ENCODE measurements at regions not wholly inside any gene's neighbourhood (a gene's known extent, or its start where the extent isn't known, plus 50 kb on each side); places are given as distances from the start of the nearest gene placed in this dataset.

DNA sequence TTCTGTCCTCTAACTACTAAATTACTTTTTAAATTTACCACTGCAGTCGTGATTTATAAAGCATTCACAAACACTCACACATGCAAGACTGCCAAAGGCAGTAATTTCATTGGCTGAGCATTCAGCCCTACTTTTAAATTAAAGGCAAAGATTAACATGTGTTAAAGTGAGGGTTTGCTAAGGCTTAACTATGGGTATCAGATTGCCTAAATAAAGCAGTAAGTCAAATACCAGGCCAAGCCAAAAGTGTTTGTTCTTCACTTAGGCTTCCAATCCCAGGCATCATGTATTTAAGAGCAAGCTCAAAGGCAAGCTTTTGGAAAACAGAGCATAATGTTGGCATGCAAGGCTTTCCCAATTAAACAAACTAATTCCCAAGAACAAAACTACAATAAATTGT lies 187.3 kb downstream of the SUCNR1 start:
- Histone ChIP-seq H3K14ac (ENCODE audit: low read length) (no peak overlapping the region), H2AFZ (ENCODE audit: insufficient read depth, low read length, poor library complexity) (no peak overlapping the region), H3K27ac (ENCODE audit: low read depth, low read length) (no peak overlapping the region), H4K12ac (ENCODE audit: low read depth, low read length) (no peak overlapping the region), H3K4me1 (ENCODE audit: control insufficient read depth in 1 of 2, insufficient read depth in 2 of 2, low read length in 2 of 2) (peaks cover 0 to 1% of the 10 kb centered on the region in 2 experiments), H3K36me3 (ENCODE audit: control insufficient read depth in 1 of 2, insufficient read depth in 2 of 2, low read length in 2 of 2) (no peaks in the 10 kb centered on the region), H2BK12ac (ENCODE audit: low read length) (no peak overlapping the region), H3K4me3 (ENCODE audit: low read depth, low read length) (no peak overlapping the region), H3K4me2 (ENCODE audit: low read length) (no peak overlapping the region), H4K8ac (ENCODE audit: low read depth, low read length) (no peak overlapping the region), H2AK5ac (ENCODE audit: low read length) (no peak overlapping the region), H3K18ac (ENCODE audit: low read length) (no peak overlapping the region), H3K9me3 (ENCODE audit: insufficient read depth, low read depth, low read length) (no peaks in the 10 kb centered on the region), H3K9ac (ENCODE audit: low read length) (no peak overlapping the region), H3K23ac (ENCODE audit: low read length) (no peak overlapping the region), H3K27me3 (ENCODE audit: insufficient read depth, low read length) (no peaks in the 10 kb centered on the region), H2BK120ac (ENCODE audit: insufficient read depth, low read length, poor library complexity) (no peak overlapping the region), H3K79me1 (ENCODE audit: low read length) (no peaks in the 10 kb centered on the region), H3K79me2 (ENCODE audit: control insufficient read depth, insufficient read depth, low read length, poor library complexity) (no peaks in the 10 kb centered on the region), H2BK5ac (ENCODE audit: low read depth, low read length, poor library complexity) (no peak overlapping the region), H4K91ac (ENCODE audit: low read depth, low read length) (no peak overlapping the region), H3K4ac (ENCODE audit: low read depth, low read length) (no peak overlapping the region)
- no CpG with 5 or more reads among the region's 1 CpG for WGBS (ENCODE audit: extremely low coverage, insufficient coverage, insufficient read length)
- no peak for DNase-seq

GRCh38 chr3:152061296-152061695 lies 187.9 kb downstream of the SUCNR1 start:
- Histone ChIP-seq H3K9ac (ENCODE audit: low read length) (no peak overlapping the region), H2BK120ac (ENCODE audit: insufficient read depth, low read length, poor library complexity) (no peak overlapping the region), H3K4me3 (ENCODE audit: low read depth, low read length) (no peak overlapping the region), H3K79me1 (ENCODE audit: low read length) (no peaks in the 10 kb centered on the region), H3K36me3 (ENCODE audit: control insufficient read depth in 1 of 2, insufficient read depth in 2 of 2, low read length in 2 of 2) (no peaks in the 10 kb centered on the region), H2BK5ac (ENCODE audit: low read depth, low read length, poor library complexity) (no peak overlapping the region), H4K12ac (ENCODE audit: low read depth, low read length) (no peak overlapping the region), H3K4ac (ENCODE audit: low read depth, low read length) (no peak overlapping the region), H2BK12ac (ENCODE audit: low read length) (no peak overlapping the region), H3K4me2 (ENCODE audit: low read length) (no peak overlapping the region), H3K4me1 (ENCODE audit: control insufficient read depth in 1 of 2, insufficient read depth in 2 of 2, low read length in 2 of 2) (no peaks in the 10 kb centered on the region), H3K27ac (ENCODE audit: low read depth, low read length) (no peak overlapping the region), H3K14ac (ENCODE audit: low read length) (no peak overlapping the region), H3K9me3 (ENCODE audit: insufficient read depth, low read depth, low read length) (no peaks in the 10 kb centered on the region), H3K27me3 (ENCODE audit: insufficient read depth, low read length) (no peaks in the 10 kb centered on the region), H4K91ac (ENCODE audit: low read depth, low read length) (no peak overlapping the region), H2AFZ (ENCODE audit: insufficient read depth, low read length, poor library complexity) (no peak overlapping the region), H4K8ac (ENCODE audit: low read depth, low read length) (no peak overlapping the region), H2AK5ac (ENCODE audit: low read length) (no peak overlapping the region), H3K23ac (ENCODE audit: low read length) (no peak overlapping the region), H3K18ac (ENCODE audit: low read length) (no peak overlapping the region), H3K79me2 (ENCODE audit: control insufficient read depth, insufficient read depth, low read length, poor library complexity) (no peaks in the 10 kb centered on the region)
- WGBS (ENCODE audit: extremely low coverage, insufficient coverage, insufficient read length) = no CpG with 5 or more reads among the region's 1 CpG
- no peak for DNase-seq

DNA sequence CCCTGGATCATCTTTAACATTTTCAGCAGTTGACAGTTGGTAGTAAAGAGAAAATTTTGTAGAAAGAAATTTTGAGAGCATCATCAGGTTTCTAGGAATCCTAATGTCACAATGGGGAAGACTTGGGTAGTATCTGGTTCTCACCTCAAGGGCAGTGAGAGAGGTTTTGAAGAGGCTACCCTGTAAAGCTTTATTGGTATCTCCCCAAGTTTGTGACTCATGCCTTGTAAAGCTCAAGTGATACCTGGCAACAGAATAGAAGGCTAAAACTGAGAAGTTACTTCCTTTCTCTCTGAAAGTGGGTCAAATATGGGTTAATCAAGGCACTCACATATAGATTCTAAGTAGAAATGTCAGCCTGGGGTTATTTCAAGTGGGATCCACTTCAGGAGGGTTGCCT lies 196.4 kb downstream of the SUCNR1 start:
- H2AK5ac ChIP-seq (ENCODE audit: low read length) = no peak overlapping the region
- no peak overlapping the region for H2BK120ac ChIP-seq (ENCODE audit: insufficient read depth, low read length, poor library complexity)
- H3K14ac ChIP-seq (ENCODE audit: low read length) = no peak overlapping the region
- H3K18ac ChIP-seq (ENCODE audit: low read length) = no peak overlapping the region
- no peaks in the 10 kb centered on the region for H3K9me3 ChIP-seq (ENCODE audit: insufficient read depth, low read depth, low read length)
- H3K27me3 ChIP-seq (ENCODE audit: insufficient read depth, low read length) = no peaks in the 10 kb centered on the region
- H3K4ac ChIP-seq (ENCODE audit: low read depth, low read length) = no peak overlapping the region
- H4K12ac ChIP-seq (ENCODE audit: low read depth, low read length) = no peak overlapping the region
- H4K8ac ChIP-seq (ENCODE audit: low read depth, low read length) = no peak overlapping the region
- no peak overlapping the region for H3K9ac ChIP-seq (ENCODE audit: low read length)
- H3K23ac ChIP-seq (ENCODE audit: low read length) = no peak overlapping the region
- no peak for DNase-seq
- H4K91ac ChIP-seq (ENCODE audit: low read depth, low read length) = no peak overlapping the region
- no peak overlapping the region for H3K27ac ChIP-seq (ENCODE audit: low read depth, low read length)
- H2AFZ ChIP-seq (ENCODE audit: insufficient read depth, low read length, poor library complexity) = no peak overlapping the region
- H3K4me2 ChIP-seq (ENCODE audit: low read length) = no peak overlapping the region
- H3K4me1 ChIP-seq (ENCODE audit: control insufficient read depth in 1 of 2, insufficient read depth in 2 of 2, low read length in 2 of 2) = no peaks in the 10 kb centered on the region
- no peaks in the 10 kb centered on the region for H3K79me2 ChIP-seq (ENCODE audit: control insufficient read depth, insufficient read depth, low read length, poor library complexity)
- H2BK5ac ChIP-seq (ENCODE audit: low read depth, low read length, poor library complexity) = no peak overlapping the region
- H3K79me1 ChIP-seq (ENCODE audit: low read length) = no peaks in the 10 kb centered on the region
- H3K4me3 ChIP-seq (ENCODE audit: low read depth, low read length) = no peak overlapping the region
- no peaks in the 10 kb centered on the region for H3K36me3 ChIP-seq (ENCODE audit: control insufficient read depth in 1 of 2, insufficient read depth in 2 of 2, low read length in 2 of 2)
- no peak overlapping the region for H2BK12ac ChIP-seq (ENCODE audit: low read length)

- no peak for DNase-seq
- H2BK120ac ChIP-seq (ENCODE audit: insufficient read depth, low read length, poor library complexity) = no peak overlapping the region
- H3K18ac ChIP-seq (ENCODE audit: low read length) = no peak overlapping the region
- no peak overlapping the region for H4K91ac ChIP-seq (ENCODE audit: low read depth, low read length)
- no peak overlapping the region for H2BK5ac ChIP-seq (ENCODE audit: low read depth, low read length, poor library complexity)
- no peak overlapping the region for H2AK5ac ChIP-seq (ENCODE audit: low read length)
- H3K9ac ChIP-seq (ENCODE audit: low read length) = no peak overlapping the region
- H4K12ac ChIP-seq (ENCODE audit: low read depth, low read length) = no peak overlapping the region
- no peak overlapping the region for H3K4ac ChIP-seq (ENCODE audit: low read depth, low read length)
- H4K8ac ChIP-seq (ENCODE audit: low read depth, low read length) = no peak overlapping the region
- H3K23ac ChIP-seq (ENCODE audit: low read length) = no peak overlapping the region
- H3K4me3 ChIP-seq (ENCODE audit: low read depth, low read length) = no peak overlapping the region
- H3K79me2 ChIP-seq (ENCODE audit: control insufficient read depth, insufficient read depth, low read length, poor library complexity) = no peaks in the 10 kb centered on the region
- H3K4me1 ChIP-seq (ENCODE audit: control insufficient read depth in 1 of 2, insufficient read depth in 2 of 2, low read length in 2 of 2) = no peaks in the 10 kb centered on the region
- no peaks in the 10 kb centered on the region for H3K9me3 ChIP-seq (ENCODE audit: insufficient read depth, low read depth, low read length)
- no peaks in the 10 kb centered on the region for H3K36me3 ChIP-seq (ENCODE audit: control insufficient read depth in 1 of 2, insufficient read depth in 2 of 2, low read length in 2 of 2)
- H3K14ac ChIP-seq (ENCODE audit: low read length) = no peak overlapping the region
- H3K4me2 ChIP-seq (ENCODE audit: low read length) = no peak overlapping the region
- no peak overlapping the region for H2AFZ ChIP-seq (ENCODE audit: insufficient read depth, low read length, poor library complexity)
- H3K27ac ChIP-seq (ENCODE audit: low read depth, low read length) = no peak overlapping the region
- no peaks in the 10 kb centered on the region for H3K79me1 ChIP-seq (ENCODE audit: low read length)
- H3K27me3 ChIP-seq (ENCODE audit: insufficient read depth, low read length) = no peaks in the 10 kb centered on the region
- 100% methylated on average over 2 of the region's 3 CpGs for WGBS (ENCODE audit: extremely low coverage, insufficient coverage, insufficient read length)
- no peak overlapping the region for H2BK12ac ChIP-seq (ENCODE audit: low read length)
Observed at GRCh38 chr3:152071315-152071714, 197.4 kb upstream of the MBNL1 start.

Data from trophoblast cell (in vitro differentiated cells and primary cell).